Spleen (tissue), 7 donors: ENCODE measurements at regions not wholly inside any gene's neighbourhood (a gene's known extent, or its start where the extent isn't known, plus 50 kb on each side); places are given as distances from the start of the nearest gene placed in this dataset.

Experiments used
- CTCF ChIP-seq, 11 experiments: fragments of 200-600 bp in 7 of 11; fragments of 450-650 bp in 4 of 11; sonication (generic) in 4 of 11; IDR thresholded peaks in 8 of 11; conservative IDR thresholded peaks in 3 of 11; 1 replicate in 7 of 11; 2 replicates in 4 of 11; pipeline versions ENCODE4 v1.4.0 to v1.8.0; 2016 to 2021; ENCODE audit warnings: antibody characterized with exemption in 11 of 11, inconsistent platforms in 4 of 11, mild to moderate bottlenecking in 1 of 11
- POLR2A ChIP-seq, 3 donors: fragments of 450-650 bp; IDR thresholded peaks; one replicate each; pipeline ENCODE4 v1.5.1; 2017; ENCODE audit warnings: antibody characterized with exemption in 3 of 3, mild to moderate bottlenecking in 1 of 3
- POLR2AphosphoS5 ChIP-seq, 3 donors: sonication (generic); formaldehyde crosslinking; IDR thresholded peaks; one replicate each; pipeline ENCODE4 v1.5.1; 2017; ENCODE audit warnings: antibody characterized with exemption in 3 of 3
- donor health status: DM: no; HTN: no; CAD: no; lungs with moderate emphysema.
- donor health status: DM: no; HTN: no; CAD: no.
- donor health status: DM: no; HTN: no; CAD: no.

GRCh38 chr6:69456086-69456485, 340.7 kb downstream of the LMBRD1 start:
- no peak for TF ChIP-seq POLR2A (IDR thresholded peaks at IDR 0.05)
- no peak for TF ChIP-seq CTCF (IDR thresholded peaks at IDR 0.05 in 8 of 11, conservative IDR thresholded peaks at IDR 0.05 in 3 of 11)
- TF ChIP-seq POLR2AphosphoS5 (IDR thresholded peaks at IDR 0.05) = no peak
